NCI-H345 treated with DMSO at 0.1 percent for 48 hours (cell line): ENCODE measurements at regions not wholly inside any gene's neighbourhood (a gene's known extent, or its start where the extent isn't known, plus 50 kb on each side); places are given as distances from the start of the nearest gene placed in this dataset.

Experiments
- DNase-seq: peaks from one replicate; lab custom pipeline; 2025; ENCODE audit not compliant: unreplicated experiment; lab: John Stamatoyannopoulos, UW

GRCh38 chr16:17828012-17828411 is 357.3 kb upstream of the XYLT1 start:
- DNase-seq, result no peak

- DNase-seq, result no peak
These were observed 356.6 kb upstream of the XYLT1 start for GRCh38 chr16:17827313-17827712.

GRCh38 chr16:17817943-17818342 is 347.2 kb upstream of the XYLT1 start:
- DNase-seq, result no peak

- DNase-seq, result no peak
These were observed 346.5 kb upstream of the XYLT1 start for GRCh38 chr16:17817260-17817659.

DNA sequence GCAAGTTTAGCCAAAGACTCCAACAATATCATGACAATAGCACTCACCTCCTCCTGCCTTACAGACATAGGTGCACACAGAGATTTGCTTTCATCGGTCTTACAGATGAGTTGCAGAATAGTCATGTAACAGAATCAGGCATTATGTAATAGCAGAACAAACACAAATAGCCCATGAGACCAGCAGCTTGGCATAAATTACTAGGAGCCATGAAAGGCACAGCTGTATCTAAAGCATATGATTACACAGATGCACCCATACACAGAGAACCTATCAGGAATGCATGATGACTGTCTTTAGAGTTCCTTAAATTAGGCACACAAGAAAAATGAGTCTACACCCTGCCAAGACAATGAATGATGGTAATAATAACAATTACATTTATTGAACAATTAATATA is 342.0 kb upstream of the XYLT1 start:
- DNase-seq, result no peak

DNA sequence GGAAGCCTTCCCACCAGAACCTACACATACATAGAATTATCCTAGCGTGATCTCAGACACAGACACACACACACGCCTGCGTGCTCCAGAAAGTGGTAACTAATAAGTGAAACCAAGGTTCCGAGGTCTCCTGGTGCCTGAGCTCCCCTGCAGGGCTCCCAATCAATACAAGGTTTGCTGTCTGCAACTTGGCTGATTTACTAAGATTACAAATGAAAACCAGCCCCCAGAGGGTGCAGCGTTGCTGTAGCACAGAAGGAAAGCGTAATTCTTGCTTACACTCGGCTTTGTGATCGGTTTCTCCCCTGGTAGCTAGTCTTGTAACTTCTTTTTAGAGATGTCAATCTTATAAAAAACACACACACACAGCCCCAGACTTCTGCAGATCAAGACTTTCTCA is 334.1 kb upstream of the XYLT1 start:
- no peak for DNase-seq

GRCh38 chr16:17803625-17804410 is 333.1 kb upstream of the XYLT1 start:
- no peak for DNase-seq

DNA sequence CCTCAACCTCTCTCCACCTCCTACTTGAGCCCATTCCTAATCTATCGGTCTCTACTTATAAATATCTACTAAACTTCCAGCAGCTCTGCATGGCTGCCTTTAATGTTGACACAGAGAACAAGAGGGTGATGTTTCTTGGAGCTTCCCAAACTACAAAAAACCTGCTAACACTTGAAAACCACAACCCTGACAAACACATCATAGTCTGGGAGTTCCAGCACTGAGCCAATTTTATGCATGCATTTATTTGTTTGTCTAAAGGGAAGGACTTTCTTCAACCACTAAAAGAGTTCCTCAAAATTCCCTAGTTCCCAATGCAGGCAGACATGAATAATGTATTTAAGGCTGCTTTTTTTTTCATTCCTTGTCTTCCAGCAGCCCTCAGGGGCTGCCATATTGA is 331.8 kb upstream of the XYLT1 start:
- no peak for DNase-seq

DNA sequence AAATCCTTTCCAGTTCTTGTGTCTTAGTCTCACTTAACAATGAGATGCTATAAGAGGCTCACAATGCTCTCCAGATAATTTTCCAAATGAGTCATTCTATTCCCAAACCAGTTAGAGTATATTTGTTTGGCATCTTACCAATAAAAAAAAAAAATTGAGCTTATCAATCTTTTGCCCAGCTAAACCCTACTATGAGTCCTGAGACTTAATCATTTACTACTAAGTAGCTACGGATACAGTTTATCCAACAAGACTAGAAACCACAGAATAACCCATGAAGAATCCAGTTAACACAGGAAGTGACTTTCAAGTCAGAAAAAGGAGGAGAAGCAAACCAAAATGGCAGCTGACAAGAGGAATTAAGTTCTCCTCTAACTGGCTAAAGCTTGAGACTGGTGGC is 330.3 kb upstream of the XYLT1 start:
- DNase-seq, result no peak

GRCh38 chr16:17798716-17799115 is 328.0 kb upstream of the XYLT1 start:
- DNase-seq, result no peak

- DNase-seq, result no peak
These were observed 322.6 kb upstream of the XYLT1 start for GRCh38 chr16:17793354-17793753.

- no peak for DNase-seq
These were observed 313.3 kb upstream of the XYLT1 start for GRCh38 chr16:17784073-17784472.

DNA sequence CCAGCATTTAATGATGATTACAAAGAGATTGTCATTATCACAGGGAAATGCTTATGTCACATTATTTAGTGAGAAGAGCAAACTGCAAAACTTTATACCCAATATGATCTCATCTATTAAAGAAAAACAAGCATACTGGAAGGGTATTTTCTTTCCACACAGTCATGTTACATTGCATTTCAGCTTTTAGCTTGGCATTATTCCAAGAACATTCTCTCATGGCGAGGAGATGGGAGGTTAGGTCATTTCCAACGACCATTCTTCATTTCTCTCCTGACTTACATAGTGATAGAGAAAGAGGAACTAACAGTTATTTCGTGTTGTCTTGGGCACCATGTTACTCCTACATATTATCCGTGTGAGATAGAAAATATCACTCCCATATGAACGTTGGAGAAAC is 309.4 kb upstream of the XYLT1 start:
- DNase-seq, result no peak

DNA sequence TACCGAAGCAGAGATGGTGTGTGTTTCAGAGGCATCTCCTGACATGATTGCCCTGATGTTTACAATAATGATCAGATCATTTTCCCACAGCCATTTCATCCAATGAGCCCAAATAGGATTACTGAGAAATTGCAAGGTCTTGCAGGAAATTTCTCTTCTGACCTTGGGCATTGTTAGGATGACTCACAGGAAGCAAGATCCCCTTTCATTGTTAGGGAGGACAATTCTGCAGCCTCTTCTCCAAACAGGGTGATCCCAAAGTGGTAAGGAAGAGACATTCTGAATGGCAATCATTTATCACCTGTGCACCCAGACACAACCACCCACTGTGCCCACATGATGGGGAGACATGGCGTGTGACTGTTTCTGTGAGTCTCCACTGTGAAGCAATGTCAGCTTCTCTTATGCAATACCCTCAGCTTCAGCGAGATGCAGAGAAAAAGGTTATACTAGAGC is 306.7 kb upstream of the XYLT1 start:
- no peak for DNase-seq

GRCh38 chr16:17776888-17777287 is 306.1 kb upstream of the XYLT1 start:
- DNase-seq, result no peak

GRCh38 chr16:17776465-17776864 is 305.7 kb upstream of the XYLT1 start:
- DNase-seq, result no peak

- no peak for DNase-seq
These were observed 304.3 kb upstream of the XYLT1 start for GRCh38 chr16:17775061-17775460.

GRCh38 chr16:17773698-17774101 is 302.9 kb upstream of the XYLT1 start:
- no peak for DNase-seq

GRCh38 chr16:17770104-17770503 is 299.3 kb upstream of the XYLT1 start:
- no peak for DNase-seq

- DNase-seq, result no peak
These were observed 298.3 kb upstream of the XYLT1 start for GRCh38 chr16:17769065-17769464.

- DNase-seq, result no peak
These were observed 297.5 kb upstream of the XYLT1 start for GRCh38 chr16:17768257-17768656.

DNA sequence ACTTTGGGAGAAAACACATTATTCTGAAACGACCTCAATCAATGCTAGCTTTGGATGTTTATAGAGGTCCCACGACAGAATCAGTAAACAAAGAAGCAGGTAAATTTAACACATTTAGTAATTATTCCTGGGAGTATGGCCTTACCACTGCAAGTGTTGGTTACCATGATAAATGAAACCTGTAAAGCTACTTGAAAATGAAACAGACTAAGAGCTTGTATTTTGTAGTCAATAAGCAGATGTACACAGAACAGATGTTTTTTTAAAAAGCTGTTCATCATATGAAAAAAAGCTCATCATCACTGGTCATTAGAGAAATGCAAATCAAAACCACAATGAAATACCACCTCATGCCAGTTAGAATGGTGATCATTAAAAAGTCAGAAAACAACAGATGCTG is 295.3 kb upstream of the XYLT1 start:
- DNase-seq, result no peak
